DMS 273 treated with DMSO at 0.1 percent for 48 hours (cell line): ENCODE measurements at regions not wholly inside any gene's neighbourhood (a gene's known extent, or its start where the extent isn't known, plus 50 kb on each side); places are given as distances from the start of the nearest gene placed in this dataset.

Experiments
- DNase-seq: peaks from one replicate; lab custom pipeline; 2025; lab: John Stamatoyannopoulos, UW

- DNase-seq, result no peak
These were observed 64.5 kb upstream of the NECTIN1 start for GRCh38 chr11:119793335-119793984.

GRCh38 chr11:119791701-119792151 is 62.7 kb upstream of the NECTIN1 start:
- no peak for DNase-seq

DNA sequence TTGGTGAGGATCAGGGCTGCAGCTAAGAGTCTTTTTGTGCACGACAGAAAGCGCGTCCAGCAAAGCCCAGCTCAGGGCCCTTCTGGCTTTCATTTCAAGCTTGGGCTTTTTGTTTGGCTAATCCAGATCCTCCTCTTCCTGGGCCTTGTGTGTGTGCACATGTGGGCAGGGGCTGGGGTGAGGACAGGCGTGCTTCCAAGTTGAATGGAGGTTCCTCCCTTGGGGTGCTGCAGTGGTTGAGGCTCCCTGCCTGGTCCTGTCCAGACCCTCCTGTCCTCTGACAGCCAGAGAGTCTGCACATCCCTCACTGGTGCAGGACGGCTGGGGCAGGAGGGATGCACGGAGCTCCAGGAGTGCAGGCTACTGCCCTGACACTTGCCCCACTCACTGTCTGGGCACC is 62.0 kb upstream of the NECTIN1 start:
- no peak for DNase-seq

DNA sequence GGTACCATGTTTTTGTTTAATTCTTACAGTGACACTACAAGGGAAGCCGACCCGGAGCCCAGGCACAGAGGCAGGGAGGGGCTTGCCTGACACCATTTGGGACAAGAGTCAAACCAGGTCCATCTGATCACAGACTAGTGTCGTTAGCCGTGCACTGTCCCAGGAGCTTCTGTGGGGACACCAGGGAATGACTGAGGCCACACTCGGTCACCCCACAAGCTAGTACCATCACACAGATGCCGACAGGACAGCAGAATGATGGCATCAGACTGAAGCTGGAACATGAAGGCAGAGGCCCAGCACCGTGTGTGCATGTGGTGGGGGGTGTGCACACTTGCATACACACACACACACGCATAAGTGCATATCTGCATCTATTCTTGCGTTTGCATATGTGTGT is 61.5 kb upstream of the NECTIN1 start:
- DNase-seq, result no peak

DNA sequence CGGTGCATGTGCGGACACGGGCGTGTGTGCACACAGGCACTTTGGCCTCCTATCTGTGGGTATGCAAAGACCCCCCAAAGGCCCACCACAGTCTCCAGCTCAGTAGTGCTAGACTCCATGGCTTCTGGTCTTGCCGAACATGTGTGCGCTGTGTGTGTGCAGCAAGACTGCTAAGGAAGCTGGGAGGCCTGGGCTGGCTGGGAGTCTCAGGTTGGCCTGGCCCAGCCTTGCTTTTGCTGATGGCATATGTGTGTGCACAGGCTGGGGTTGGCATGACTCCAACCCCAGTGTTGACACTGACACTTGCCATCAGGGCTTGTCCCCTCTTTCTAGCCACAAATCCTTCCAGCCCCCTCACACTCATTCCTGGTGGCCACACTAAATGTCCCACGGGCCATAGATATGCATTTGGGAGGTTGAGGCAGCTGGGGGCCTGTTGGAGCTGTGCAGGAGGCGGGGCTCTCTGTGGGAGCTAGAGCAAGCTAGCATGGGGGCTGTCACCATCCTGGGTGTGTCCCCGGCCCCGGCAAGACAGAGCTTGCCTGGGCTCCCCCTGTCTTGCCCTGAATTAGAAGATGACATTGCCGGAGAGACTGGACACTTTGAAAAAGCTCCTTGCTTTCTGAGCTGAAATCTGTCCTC is 60.9 kb upstream of the NECTIN1 start:
- DNase-seq, result no peak

DNA sequence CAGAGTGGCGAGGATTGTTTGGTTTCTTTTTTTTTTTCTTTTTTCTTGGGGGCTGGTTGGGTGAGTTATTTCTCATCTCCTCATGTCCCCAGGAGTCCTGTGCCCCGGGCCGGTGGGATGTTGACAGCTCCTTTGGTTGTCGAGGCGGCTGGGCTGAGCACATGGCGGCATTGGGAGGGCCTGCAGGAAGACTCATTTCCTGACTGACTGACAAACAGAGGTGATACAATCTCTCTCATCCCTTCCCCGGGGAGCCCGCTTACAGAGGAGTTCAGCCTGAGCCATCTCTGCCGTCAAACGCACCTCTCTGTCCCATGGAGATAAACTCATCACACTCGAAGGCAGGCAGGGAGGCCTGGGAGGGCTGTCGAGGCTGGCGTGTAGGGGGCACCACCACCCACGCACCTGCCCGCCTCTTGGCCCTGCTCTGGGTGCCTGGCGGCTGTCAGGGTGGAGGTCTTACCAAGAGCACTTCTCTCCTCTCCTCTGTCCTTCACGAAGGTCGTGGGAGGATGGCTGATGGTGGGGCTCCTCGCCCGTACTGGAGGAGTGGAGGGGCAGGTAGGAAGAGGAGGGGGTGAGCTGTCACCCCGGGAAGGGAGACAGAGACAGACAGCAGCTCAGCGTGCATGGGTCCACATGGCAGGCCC is 60.0 kb upstream of the NECTIN1 start:
- no peak for DNase-seq

DNA sequence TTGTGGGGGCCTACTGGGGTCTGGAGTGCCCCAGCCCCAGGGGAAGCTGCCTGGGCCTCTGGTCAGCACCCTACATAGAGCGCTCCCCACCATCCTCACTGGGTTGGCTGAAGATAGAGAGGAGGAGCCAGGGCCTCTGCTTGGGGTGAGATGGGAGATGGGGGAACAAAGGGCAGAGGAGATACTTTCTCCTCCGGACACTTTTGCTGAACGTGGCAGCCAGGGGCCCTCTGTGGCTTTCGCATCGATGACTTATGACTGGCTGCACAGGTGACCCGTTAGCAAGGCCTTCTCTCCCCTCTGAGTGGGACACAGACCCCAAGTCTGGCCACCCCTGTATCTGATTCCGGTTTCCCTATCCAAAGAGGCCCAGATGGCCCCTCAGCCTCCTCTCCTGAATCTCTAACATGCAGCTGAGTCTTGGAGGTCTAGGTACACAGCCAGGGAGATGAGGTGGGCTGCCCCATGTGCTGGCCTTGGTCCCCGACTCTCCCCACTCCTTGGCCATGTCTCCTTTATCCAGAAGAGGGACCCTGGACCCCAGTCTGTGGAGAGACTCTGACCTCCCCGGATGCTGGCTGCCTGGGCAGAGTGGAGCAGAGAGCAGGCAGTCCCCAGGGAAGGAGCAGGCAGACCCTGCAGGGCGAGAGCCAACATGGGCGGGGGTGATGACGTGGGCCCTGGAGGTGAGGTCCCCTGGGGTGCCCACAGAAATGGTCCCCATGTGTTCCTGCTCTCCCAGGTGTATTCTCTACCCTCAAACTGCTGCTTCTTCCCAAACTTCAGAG is 59.3 kb upstream of the NECTIN1 start:
- DNase-seq, result no peak

DNA sequence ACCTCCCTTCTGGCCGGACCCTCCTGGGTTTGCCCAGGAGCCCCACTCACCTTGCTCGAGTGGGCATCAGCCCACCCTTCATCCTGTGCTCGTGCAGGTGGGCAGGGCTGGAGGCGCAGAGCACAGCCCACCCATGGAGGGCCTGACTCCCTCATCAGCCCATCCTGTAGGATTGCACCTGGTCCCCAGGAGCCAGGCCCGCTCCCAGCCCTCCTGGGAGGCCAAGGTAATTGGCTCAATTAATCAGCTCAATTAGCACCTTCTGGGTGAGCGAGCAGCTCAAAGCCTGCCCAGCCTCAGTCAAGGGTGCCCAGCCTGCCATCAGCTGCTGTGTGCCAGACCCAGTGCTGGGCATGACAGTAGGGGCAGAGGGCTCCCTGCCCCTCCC is 58.1 kb upstream of the NECTIN1 start:
- DNase-seq, result no peak

DNA sequence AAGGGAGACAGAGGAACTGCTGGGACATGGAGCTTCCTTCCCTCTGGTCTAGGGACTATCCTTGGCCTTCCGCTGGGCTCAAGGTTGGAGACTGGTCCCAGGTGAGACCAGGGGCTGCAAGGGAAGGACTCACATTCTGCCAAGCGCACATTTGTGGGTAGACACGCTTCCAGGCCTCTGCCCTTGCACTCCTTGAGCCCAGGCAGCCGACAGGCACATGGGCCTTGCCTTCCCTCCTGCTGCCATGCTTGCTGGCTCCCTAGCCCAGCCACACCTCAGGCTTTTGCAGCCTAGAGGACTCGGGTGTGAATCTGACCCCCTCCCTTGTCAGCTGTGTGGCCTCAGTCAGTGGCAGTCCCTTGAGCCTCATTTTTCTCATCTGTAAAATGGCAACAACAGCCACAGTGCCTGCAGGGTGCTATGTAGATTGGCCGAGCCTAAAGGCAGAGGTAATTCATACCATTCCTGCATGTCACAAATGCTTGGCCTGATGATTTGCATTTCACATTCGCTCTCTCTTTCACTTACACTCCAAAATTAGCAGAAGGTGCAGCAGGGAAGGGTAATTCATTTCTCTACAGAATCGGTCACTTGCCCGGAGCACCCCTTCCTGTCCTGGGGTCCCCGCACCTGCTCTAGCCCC is 57.6 kb upstream of the NECTIN1 start:
- no peak for DNase-seq

- no peak for DNase-seq
These were observed 56.1 kb upstream of the NECTIN1 start for GRCh38 chr11:119785131-119785530.

DNA sequence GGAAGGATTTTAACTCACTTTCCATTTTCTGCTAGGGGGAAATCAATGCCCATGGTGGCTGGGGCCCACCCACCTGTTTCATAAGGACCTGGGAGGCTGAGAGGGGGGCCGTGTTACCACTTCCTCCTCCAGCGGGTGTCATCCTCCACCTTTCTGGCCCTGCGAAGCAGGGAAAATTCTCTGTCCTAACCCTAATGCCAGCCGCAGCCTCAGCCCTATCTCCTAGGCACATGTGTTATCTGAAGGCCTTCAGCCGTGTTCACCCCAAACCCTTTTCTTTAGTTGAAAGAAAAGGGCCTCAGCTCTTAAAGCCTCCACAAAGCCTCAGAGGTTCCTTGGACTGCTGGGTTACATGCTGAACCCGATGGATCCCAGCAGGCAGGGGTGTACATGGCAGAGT is 55.4 kb upstream of the NECTIN1 start:
- no peak for DNase-seq

DNA sequence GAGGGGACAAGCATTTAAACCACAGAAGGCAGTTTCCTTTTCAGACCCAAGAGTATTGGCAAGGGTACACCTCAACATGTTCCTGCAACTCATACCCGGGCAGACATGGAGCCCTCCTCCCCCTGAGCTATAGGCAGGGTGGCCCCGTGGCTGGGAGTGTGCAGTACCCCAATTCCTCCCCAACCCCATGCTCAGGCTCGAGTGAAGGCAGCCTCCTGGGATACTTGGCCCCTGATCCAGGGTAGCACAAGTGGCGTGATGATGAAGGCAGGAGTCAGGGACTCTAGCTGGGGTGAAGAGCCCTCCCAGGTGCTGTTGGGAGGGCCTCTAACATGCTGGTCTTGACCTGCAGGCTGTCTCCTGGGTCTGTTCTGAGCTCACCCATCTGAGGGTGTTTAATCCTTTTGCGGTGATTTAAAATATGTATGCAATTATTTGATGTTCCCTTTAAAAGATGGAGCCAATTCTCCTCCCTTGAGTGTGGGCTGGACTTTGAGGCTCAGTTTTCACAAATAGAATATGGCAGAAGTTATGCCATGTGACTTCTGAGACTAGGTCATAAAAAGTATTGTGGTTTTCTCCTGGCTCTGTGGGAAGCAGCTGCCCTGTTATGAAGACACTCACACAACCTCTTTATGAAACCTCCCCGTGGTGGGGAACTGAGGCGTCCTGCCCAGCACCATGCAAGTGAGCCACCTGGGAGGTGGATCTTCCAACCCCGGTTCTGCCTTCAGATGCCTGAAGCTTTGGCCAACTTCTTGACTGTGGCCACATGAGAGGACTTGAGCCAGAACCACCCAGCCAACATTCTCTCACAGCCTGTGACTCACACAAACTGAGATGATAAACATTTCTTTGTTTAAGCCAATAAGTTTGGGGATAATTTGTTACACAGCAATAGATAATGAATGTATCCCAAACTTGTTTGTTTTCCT is 54.7 kb upstream of the NECTIN1 start:
- DNase-seq, result no peak

GRCh38 chr11:119782739-119783072 is 53.7 kb upstream of the NECTIN1 start:
- DNase-seq, result no peak

- no peak for DNase-seq
These were observed 53.2 kb upstream of the NECTIN1 start for GRCh38 chr11:119782006-119782738.

DNA sequence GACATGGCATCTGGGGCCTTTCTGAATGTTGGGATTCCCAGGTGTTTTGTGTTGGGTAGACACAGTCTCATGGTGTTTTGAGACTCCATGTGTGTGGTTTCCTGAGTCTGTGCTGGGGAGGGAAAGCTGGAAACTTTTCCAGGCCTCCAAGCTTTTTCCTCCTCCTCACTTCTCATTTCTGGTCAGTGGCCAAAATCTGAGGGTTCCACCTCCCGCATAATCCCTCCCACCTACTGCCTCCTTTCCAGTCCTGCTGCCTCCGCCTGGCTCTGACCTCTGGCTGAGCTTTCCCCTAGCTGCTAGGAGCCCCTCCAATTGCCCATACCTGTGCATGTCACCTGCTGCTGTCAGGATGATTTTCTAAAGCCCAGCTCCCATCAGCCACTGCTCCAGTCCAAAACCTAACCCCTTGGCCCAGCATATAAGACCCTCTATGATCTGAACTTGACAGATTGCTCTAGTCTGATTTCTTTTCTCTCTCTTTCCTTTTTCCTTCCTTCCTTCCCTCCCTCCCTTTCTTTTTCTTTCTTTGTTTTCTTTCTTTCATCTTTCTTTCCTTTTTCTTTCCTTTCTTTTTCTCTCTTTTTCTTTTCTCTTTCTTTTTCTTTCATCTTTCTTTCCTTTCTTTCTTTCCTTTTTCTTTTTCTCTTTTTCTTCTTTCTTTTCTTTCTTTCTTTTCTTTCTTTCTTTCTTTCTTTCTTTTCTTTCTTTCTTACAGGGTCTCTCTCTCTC is 51.4 kb upstream of the NECTIN1 start:
- DNase-seq, result no peak

DNA sequence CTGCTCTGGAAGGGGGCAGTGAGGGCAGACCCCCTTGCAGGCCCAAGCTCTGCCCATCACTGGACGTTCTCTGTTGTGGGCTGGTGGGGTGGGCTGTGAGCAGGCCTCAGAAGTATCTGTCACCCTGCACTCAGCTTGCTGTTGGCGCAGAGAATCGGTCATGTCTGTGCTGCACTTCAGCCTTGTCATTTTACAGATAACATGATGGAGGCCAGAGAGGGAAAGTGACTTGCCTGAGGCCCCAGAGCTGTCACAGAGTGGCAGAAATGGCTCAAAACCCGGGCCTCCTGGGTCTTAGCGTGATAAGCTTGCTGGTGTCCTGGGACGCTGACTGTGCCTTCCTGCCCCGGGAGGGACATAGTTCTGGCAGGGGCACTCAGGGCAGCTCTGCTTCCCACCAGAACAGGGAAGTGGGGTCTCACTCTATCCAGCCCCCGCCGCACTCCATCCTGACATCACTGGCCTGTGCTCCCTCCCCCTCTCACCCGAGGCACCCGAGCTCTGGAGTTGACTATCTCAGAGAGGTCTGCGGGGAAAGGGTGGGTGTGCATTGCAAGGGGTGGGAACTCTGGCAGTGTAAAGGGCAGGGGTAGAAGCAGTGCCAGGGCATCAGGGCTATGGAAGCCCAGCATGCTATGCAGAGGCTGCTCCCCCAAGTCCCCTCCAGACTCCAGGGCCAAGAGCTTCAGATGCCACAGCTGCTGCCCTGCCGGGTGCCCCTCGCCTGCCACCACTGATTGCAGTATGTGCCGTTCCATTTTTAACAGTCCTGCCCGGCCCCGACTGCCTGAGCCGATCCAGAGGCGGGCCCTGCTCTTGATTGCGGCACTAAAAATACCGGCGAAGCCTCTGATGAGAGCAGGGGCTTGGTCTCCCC is 50.4 kb upstream of the NECTIN1 start:
- DNase-seq, result no peak
